ENCODE measurements at regions not wholly inside any gene's neighbourhood (a gene's known extent, or its start where the extent isn't known, plus 50 kb on each side); places are given as distances from the start of the nearest gene placed in this dataset.

DNA sequence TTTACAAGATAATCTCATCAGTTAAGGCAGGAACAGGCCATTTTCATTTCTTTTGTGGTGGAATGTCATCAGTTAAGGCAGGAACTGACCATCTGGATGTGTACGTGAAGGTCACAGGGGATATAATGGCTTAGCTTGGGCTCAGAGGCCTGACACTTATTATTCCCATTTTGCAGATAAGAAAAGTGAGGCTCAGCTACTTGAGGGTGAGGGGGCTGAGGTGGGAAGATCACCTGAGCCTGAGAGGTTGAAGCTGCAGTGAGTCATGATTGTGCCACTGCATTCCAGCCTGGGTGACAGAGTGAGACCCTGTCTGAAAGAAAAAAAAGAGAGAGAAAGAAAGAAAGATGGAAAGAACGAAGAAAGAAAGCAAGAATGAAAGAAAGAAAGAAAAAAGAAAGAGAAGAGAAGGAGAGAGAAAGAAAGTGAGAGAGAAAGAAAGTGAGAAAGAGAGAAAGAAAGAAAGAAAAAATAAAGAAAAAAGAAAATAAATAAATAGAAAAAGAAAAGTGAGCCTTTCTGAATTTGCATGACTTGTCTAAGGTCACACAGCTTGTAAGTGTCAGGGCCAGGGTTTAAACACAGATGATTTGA is 142.0 kb downstream of the TMEM30B start:
- no peak overlapping the region for H3K4me3 ChIP-seq (ENCODE audit: low read depth, low read length)
- no peak for DNase-seq (ENCODE audit: low read depth)
- TF ChIP-seq, protein P1, sequence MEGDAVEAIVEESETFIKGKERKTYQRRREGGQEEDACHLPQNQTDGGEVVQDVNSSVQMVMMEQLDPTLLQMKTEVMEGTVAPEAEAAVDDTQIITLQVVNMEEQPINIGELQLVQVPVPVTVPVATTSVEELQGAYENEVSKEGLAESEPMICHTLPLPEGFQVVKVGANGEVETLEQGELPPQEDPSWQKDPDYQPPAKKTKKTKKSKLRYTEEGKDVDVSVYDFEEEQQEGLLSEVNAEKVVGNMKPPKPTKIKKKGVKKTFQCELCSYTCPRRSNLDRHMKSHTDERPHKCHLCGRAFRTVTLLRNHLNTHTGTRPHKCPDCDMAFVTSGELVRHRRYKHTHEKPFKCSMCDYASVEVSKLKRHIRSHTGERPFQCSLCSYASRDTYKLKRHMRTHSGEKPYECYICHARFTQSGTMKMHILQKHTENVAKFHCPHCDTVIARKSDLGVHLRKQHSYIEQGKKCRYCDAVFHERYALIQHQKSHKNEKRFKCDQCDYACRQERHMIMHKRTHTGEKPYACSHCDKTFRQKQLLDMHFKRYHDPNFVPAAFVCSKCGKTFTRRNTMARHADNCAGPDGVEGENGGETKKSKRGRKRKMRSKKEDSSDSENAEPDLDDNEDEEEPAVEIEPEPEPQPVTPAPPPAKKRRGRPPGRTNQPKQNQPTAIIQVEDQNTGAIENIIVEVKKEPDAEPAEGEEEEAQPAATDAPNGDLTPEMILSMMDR (conservative IDR thresholded peaks at IDR 0.05; ENCODE audit: low read depth, low read length), result no peak

DNA sequence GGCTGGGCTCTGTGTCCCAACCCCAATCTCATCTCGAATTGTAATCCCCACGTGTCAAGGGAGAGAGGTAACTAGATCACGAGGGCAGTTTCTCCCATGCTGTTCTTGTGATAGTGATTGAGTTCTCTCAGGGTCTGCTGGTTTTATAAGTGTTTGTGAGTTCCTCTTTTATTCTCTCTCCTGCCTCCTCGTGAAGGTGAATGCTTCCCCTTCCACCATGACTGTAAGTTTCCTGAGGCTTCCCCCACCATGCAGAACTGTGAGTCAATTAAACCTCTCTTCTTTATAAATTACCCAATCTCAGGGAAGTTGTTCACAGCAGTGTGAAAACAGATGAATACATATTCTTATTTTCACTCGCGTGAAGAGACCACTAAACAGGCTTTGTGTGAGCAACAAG is 148.2 kb downstream of the TMEM30B start:
- no peak for DNase-seq (ENCODE audit: low read depth)
- TF ChIP-seq, protein P1 (conservative IDR thresholded peaks at IDR 0.05; ENCODE audit: low read depth, low read length), result no peak
- no peak overlapping the region for H3K4me3 ChIP-seq (ENCODE audit: low read depth, low read length)

DNA sequence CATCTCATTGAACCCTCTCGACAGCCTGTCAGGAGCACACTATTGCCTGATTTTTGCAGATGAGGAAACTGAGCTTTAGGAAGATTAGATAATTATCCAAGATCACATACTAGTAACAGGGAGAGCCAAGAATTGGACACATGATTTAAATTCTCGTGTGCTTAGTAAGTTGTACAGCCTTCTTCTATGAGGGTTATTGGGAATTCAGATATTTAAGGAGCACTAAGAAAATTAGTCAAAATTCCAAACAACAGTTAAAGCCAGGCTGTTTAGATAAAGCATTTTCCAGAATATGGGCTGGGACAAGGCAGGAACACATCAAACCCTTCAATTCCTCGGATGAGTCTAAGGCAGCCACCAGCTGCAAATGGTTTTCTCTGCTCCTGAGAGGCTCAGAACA is 148.8 kb downstream of the TMEM30B start:
- H3K4me3 ChIP-seq (ENCODE audit: low read depth, low read length), result no peak overlapping the region
- DNase-seq (ENCODE audit: low read depth), result no peak

DNA sequence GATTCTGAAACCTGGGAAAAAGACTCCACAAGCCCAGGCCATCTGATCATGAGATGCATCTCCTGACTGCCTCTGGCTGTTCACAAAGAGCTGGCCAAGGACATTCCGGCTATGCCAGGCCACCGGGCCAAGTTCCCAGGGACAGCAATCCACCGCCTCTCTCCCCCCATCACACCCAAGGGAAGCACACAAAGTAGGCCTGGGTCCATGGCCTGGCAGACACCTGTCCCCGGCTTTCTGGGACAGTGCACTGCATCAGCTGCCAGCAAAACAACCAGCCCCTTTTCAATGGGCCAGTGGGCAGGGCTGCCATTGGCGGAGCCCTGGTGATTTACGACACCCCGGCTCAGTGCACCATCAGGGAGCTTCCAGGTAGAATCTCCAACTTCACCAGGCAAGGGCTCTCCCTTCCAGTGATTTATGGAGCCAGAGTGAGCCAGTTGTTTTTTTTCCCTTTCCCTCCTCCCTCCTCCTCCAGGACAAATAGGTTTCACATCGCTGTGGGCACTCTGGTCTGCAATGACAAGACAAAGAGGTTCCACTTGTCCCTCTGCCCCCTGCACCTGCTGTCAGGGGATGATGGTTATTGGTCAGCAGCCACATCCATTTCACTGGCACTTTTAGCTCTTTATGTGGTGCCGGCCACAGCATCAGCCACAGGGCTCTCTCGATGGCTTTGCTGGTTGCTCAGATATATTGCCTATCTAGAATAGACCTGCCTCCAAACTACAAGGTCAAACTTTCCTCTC is 149.6 kb downstream of the SLC38A6 start:
- TF ChIP-seq, protein P1 (conservative IDR thresholded peaks at IDR 0.05; ENCODE audit: low read depth, low read length), result no peak
- H3K4me3 ChIP-seq (ENCODE audit: low read depth, low read length), result no peak overlapping the region
- no peak for DNase-seq (ENCODE audit: low read depth)

More for the DNA sequence above, 148.8 kb downstream of the TMEM30B start:
- TF ChIP-seq, protein P1 (conservative IDR thresholded peaks at IDR 0.05; ENCODE audit: low read depth, low read length), result no peak

DNA sequence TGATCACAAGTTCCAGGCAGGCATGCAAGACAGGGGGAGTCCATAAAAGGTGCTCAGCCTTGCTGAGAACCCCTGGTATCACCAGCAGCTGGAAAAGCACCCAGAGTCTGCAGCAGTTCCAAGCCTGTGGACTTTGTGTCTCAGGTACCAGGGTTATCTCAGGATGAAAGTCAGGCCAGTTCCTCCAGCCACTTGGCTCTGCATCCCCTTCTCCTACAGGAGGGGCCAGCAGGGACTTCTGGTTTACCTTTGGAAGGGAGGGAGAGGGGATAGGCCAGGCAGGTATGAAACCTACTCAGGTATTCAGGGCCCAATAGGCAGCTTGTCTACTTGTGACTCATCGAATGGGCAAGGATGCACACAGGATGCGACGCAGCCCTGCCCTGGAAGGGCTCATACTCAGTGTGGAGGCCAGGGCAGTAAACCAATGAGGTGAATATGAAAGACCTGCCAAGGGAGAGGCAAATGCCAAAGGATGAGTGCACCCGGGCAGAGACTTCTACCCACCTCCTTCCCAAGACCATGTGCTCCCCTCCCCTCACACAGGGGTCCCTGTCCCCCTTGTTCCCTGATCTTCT is 148.2 kb downstream of the SLC38A6 start:
- no peak for DNase-seq (ENCODE audit: low read depth)
- H3K4me3 ChIP-seq (ENCODE audit: low read depth, low read length), result no peak overlapping the region
- TF ChIP-seq, protein P1 (conservative IDR thresholded peaks at IDR 0.05; ENCODE audit: low read depth, low read length), result no peak

DNA sequence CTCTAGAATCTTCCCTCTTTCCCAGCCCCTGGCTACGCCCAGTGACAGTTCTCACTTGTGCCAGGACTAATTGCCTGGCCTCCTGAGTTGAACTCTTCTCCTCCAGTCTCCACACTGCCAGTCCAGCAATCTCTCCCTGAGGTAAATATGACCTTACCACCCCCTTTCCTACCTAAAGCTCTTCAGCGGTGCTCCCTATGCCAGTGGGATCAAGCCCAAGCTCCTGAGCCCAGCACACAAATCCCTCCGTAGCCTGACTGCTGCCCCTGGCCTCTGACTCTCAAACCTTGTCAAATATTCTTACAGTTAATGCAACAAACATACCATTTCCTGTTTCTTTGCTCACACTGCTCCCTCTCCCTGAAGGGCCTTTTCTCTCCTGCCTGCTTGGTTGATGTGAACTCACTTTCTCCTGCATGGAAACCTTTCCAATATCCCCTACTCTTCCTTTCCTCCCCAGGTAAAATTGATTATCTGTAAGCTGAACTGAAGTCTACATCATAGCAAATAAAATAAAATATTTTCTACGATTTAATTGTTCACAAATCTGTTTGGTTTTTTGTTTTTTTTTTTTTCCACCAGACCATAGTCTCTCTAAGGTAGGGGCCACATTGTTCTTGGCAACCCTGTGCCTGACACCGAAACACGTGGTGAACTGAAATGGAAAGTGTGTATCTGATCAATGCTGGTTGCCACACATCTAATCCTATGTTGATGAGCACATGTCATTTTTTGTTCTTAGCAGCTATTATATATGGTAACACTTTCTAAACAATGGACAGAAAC is 147.5 kb downstream of the SLC38A6 start:
- no peak overlapping the region for H3K4me3 ChIP-seq (ENCODE audit: low read depth, low read length)
- TF ChIP-seq, protein P1 (conservative IDR thresholded peaks at IDR 0.05; ENCODE audit: low read depth, low read length), result no peak
- DNase-seq (ENCODE audit: low read depth), result no peak
